ENCODE measurements at regions not wholly inside any gene's neighbourhood (a gene's known extent, or its start where the extent isn't known, plus 50 kb on each side); places are given as distances from the start of the nearest gene placed in this dataset.
A peak's percentile ranks its signal among the peaks of the same experiment; 100 is the strongest.

DNA sequence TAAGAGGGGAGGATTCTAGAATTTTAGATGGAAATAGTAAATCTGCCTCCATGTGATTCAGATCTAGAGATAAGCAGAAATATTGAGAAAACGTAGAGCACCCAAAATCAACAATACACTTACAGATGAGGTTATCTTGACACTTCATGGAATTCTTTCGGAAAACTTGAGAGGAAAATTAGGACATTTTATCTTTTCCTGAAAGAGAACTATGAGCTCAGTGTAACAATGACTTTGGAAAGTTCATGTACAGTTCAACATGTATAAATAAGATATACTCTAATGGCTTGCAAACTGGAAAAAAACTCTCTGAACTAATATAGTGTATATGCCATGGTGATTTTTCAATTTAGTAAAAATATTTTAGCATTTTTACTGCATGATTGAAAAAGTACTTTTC lies 338.1 kb upstream of the NEGR1 start:
- Histone ChIP-seq H3K4me2 (ENCODE audit: insufficient read depth, low read length) (peak overlapping the region; percentile 51), H3K27me3 (ENCODE audit: control insufficient read depth in 2 of 2, insufficient read depth in 2 of 2, low read length in 2 of 2) (no peaks in the 10 kb centered on the region), H3K79me2 (ENCODE audit: control insufficient read depth, insufficient read depth, low read length) (no peaks in the 10 kb centered on the region), H3K9me1 (replicated peaks; ENCODE audit: control insufficient read depth, extremely low read depth, insufficient read depth, low read length) (no peaks in the 10 kb centered on the region), H3K4me1 (ENCODE audit: control insufficient read depth, extremely low read depth, insufficient read depth, low read length) (peaks cover 10% of the 10 kb centered on the region), H3K27ac (ENCODE audit: insufficient read depth, low read depth, low read length) (no peak overlapping the region), H2AFZ (ENCODE audit: low read depth, low read length) (peak overlapping the region; percentile 62), H3K9ac (replicated peaks; ENCODE audit: extremely low read depth, insufficient read depth, low read length) (no peak overlapping the region), H4K20me1 (replicated peaks; ENCODE audit: control insufficient read depth, extremely low read depth, insufficient read depth, low read length) (no peaks in the 10 kb centered on the region), H3K9me3 (replicated peaks; ENCODE audit: control insufficient read depth, insufficient read depth, low read length) (no peaks in the 10 kb centered on the region), H3K4me3 (replicated peaks in 1 of 3; ENCODE audit: insufficient read depth in 1 of 3, low read depth in 1 of 3, low read length in 3 of 3) (no peak overlapping the region), H3K36me3 (ENCODE audit: control insufficient read depth in 2 of 2, extremely low read depth in 1 of 2, insufficient read depth in 2 of 2, low read length in 2 of 2) (no peaks in the 10 kb centered on the region)
- DNase-seq (ENCODE audit: low read depth, low spot score) (peak; percentile 90), FAIRE-seq (peak; percentile 73)
- intact Hi-C loops (cut with micrococcal nuclease) (loop anchor here (5.0 kb wide), 5 partner anchors 227 to 1377 kb away; no protein-coding TSS in a partner anchor), dilution Hi-C loops (cut with MboI; ENCODE audit: extremely low pct_ligation_motif_present, low sequenced_read_pairs) (no loop called here)
- TF ChIP-seq GATA2 (IDR thresholded peaks at IDR 0.05; ENCODE audit: insufficient read depth, insufficient read length, low read depth, low read length) (peak; percentile 56), JUN (IDR thresholded peaks at IDR 0.05; ENCODE audit: borderline replicate concordance, insufficient read depth, insufficient read length, low read depth) (no peak)
- POLR2A ChIA-PET = no interaction called here
- CTCF ChIA-PET = interaction anchor here (0.7 to 1.6 kb wide), 8 partner anchors 9 to 1054 kb away, joined by 3 to 7 read pairs (median 5); no protein-coding TSS in a partner anchor
- no TSS peak for BruUV-seq (replicated peaks)

GRCh38 chr1:72606216-72606810 lies 324.0 kb upstream of the NEGR1 start:
- no peaks in the 10 kb centered on the region for H3K9me1 ChIP-seq (replicated peaks; ENCODE audit: control insufficient read depth, extremely low read depth, insufficient read depth, low read length)
- ChIA-PET CTCF (no interaction called here), POLR2A (no interaction called here)
- no peak overlapping the region for H3K27ac ChIP-seq (ENCODE audit: insufficient read depth, low read depth, low read length)
- no peak overlapping the region for H2AFZ ChIP-seq (ENCODE audit: low read depth, low read length)
- H3K27me3 ChIP-seq (ENCODE audit: control insufficient read depth in 2 of 2, insufficient read depth in 2 of 2, low read length in 2 of 2) = no peaks in the 10 kb centered on the region
- no peak for TF ChIP-seq POLR2A (IDR thresholded peaks at IDR 0.05; ENCODE audit: low read depth, low read length)
- no peak for TF ChIP-seq GATA2 (IDR thresholded peaks at IDR 0.05; ENCODE audit: insufficient read depth, insufficient read length, low read depth, low read length)
- TF ChIP-seq POLR2AphosphoS5 (IDR thresholded peaks at IDR 0.05; ENCODE audit: insufficient read depth, low read depth, low read length) = no peak
- no peak for TF ChIP-seq JUN (IDR thresholded peaks at IDR 0.05; ENCODE audit: borderline replicate concordance, insufficient read depth, insufficient read length, low read depth)
- no peak for TF ChIP-seq MAX (IDR thresholded peaks at IDR 0.05; ENCODE audit: insufficient read depth, insufficient read length)
- TF ChIP-seq CTCF (IDR thresholded peaks at IDR 0.05; ENCODE audit: extremely low read depth in 1 of 2, insufficient read depth in 1 of 2, low read depth in 1 of 2, low read length in 2 of 2) = no peak
- no peak for TF ChIP-seq EZH2 (IDR thresholded peaks at IDR 0.05; ENCODE audit: borderline replicate concordance, low read depth, low read length, severe bottlenecking)
- no peak for TF ChIP-seq FOS (IDR thresholded peaks at IDR 0.05; ENCODE audit: borderline replicate concordance, insufficient read depth, low read length)
- TF ChIP-seq MYC (IDR thresholded peaks at IDR 0.05; ENCODE audit: low read depth, low read length) = no peak
- no TSS peak for BruUV-seq (replicated peaks)
- no peaks in the 10 kb centered on the region for H3K79me2 ChIP-seq (ENCODE audit: control insufficient read depth, insufficient read depth, low read length)
- no peaks in the 10 kb centered on the region for H3K36me3 ChIP-seq (ENCODE audit: control insufficient read depth in 2 of 2, extremely low read depth in 1 of 2, insufficient read depth in 2 of 2, low read length in 2 of 2)
- FAIRE-seq (no peak), DNase-seq (ENCODE audit: low read depth, low spot score) (no peak)
- dilution Hi-C loops (cut with MboI; ENCODE audit: extremely low pct_ligation_motif_present, low sequenced_read_pairs) (no loop called here), intact Hi-C loops (cut with micrococcal nuclease) (no loop called here)
- H3K4me2 ChIP-seq (ENCODE audit: insufficient read depth, low read length) = no peak overlapping the region
- no peak overlapping the region for H3K9ac ChIP-seq (replicated peaks; ENCODE audit: extremely low read depth, insufficient read depth, low read length)
- no peaks in the 10 kb centered on the region for H3K4me1 ChIP-seq (ENCODE audit: control insufficient read depth, extremely low read depth, insufficient read depth, low read length)
- no peaks in the 10 kb centered on the region for H4K20me1 ChIP-seq (replicated peaks; ENCODE audit: control insufficient read depth, extremely low read depth, insufficient read depth, low read length)
- H3K4me3 ChIP-seq (replicated peaks in 1 of 3; ENCODE audit: insufficient read depth in 1 of 3, low read depth in 1 of 3, low read length in 3 of 3) = no peak overlapping the region
- H3K9me3 ChIP-seq (replicated peaks; ENCODE audit: control insufficient read depth, insufficient read depth, low read length) = no peaks in the 10 kb centered on the region

Data from endothelial cell of umbilical vein (primary cell).